Duodenal mucosa (tissue), 2 donors: ENCODE measurements at regions not wholly inside any gene's neighbourhood (a gene's known extent, or its start where the extent isn't known, plus 50 kb on each side); places are given as distances from the start of the nearest gene placed in this dataset.

ENCODE experiments used
- H3K27ac ChIP-seq: one replicate; pipeline ENCODE4 v1.7.0; 2013; ENCODE audit warnings: low read depth, low read length
- H3K27me3 ChIP-seq, 2 donors: one replicate each; pipeline ENCODE4 v1.7.0; 2013; ENCODE audit warnings: low read length in 2 of 2, control low read depth in 1 of 2; ENCODE audit not compliant: insufficient read depth in 2 of 2, control insufficient read depth in 1 of 2
- H3K36me3 ChIP-seq, 2 donors: one replicate each; pipeline ENCODE4 v1.7.0; 2013; ENCODE audit warnings: low read length in 2 of 2, control low read depth in 1 of 2; ENCODE audit not compliant: insufficient read depth in 2 of 2, control insufficient read depth in 1 of 2
- H3K4me1 ChIP-seq, 2 donors: one replicate each; pipeline ENCODE4 v1.7.0; 2013; ENCODE audit warnings: low read length in 2 of 2, control low read depth in 1 of 2; ENCODE audit not compliant: insufficient read depth in 2 of 2, control insufficient read depth in 1 of 2
- H3K4me3 ChIP-seq, 2 donors: one replicate each; pipeline ENCODE4 v1.7.0; 2013; ENCODE audit warnings: low read length in 2 of 2, low read depth in 1 of 2
- H3K9ac ChIP-seq, 2 donors: one replicate each; pipeline ENCODE4 v1.7.0; 2013; ENCODE audit warnings: low read length in 2 of 2, low read depth in 1 of 2
- H3K9me3 ChIP-seq, 2 donors: one replicate each; pipeline ENCODE4 v1.7.0; 2013; ENCODE audit warnings: low read length in 2 of 2, control low read depth in 1 of 2; ENCODE audit not compliant: control insufficient read depth in 1 of 2

DNA sequence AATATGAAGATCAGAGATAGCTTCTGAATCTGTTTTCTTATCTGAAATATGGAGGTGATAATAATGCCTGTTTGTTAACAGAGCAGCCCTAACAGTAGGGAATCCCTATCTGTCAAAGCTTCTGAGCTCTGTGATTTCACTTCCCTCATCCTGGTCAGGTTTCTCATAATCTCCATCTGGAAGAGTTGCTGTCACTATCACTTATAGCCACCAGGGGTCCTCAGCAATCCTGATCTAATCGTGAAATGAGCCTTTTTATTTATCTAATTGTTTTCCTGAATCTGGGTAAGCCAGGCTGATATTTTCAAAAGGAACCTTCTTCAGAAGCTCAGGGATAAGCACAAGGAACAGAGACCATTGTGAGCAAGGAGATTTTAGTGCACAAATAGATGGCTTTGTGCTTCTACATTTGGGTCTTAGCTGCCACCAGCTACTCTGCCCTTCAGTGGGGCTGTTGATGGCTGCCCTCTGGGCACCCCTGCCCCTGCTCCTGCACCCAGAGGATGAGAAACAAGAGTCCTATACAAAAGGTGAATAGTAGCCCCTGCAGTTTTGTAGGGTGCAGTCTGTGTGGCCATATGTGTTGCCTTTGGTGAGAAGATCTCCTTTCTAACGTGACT lies 196.4 kb upstream of the RADX start:
- Histone ChIP-seq H3K4me1 (no peaks in the 10 kb centered on the region), H3K9me3 (no peaks in the 10 kb centered on the region), H3K27ac (no peak overlapping the region), H3K4me3 (no peak overlapping the region), H3K9ac (no peak overlapping the region), H3K36me3 (no peaks in the 10 kb centered on the region), H3K27me3 (no peaks in the 10 kb centered on the region)

DNA sequence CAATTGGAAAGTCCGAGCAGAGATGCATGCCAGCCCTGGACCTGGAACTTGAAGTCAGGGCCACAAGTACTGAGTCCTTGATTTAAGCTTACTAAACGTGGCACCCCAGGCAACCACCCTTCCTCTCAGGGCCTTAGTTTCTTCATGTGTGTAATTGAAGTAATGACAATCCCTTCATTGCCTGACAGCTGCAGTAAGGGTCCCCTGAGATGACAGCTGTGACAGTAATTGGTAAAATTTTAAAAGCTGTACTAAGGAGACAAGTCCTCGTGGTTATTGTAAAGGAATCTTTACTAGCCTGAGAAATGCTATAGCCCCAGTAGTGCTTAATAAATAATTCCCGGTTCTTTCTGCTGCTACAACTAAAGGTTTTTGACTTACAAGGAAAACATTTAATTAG lies 175.1 kb upstream of the RADX start:
- no peaks in the 10 kb centered on the region for H3K27me3 ChIP-seq
- H3K9me3 ChIP-seq = no peaks in the 10 kb centered on the region
- H3K4me1 ChIP-seq = no peaks in the 10 kb centered on the region
- H3K4me3 ChIP-seq = no peak overlapping the region
- no peak overlapping the region for H3K9ac ChIP-seq
- H3K27ac ChIP-seq = no peak overlapping the region
- H3K36me3 ChIP-seq = no peaks in the 10 kb centered on the region

- Histone ChIP-seq H3K4me3 (no peak overlapping the region), H3K4me1 (no peaks in the 10 kb centered on the region), H3K27ac (no peak overlapping the region), H3K36me3 (no peaks in the 10 kb centered on the region), H3K9me3 (no peaks in the 10 kb centered on the region), H3K27me3 (no peaks in the 10 kb centered on the region), H3K9ac (no peak overlapping the region)
Measured at GRCh38 chrX:106437407-106437806, 174.4 kb upstream of the RADX start.

DNA sequence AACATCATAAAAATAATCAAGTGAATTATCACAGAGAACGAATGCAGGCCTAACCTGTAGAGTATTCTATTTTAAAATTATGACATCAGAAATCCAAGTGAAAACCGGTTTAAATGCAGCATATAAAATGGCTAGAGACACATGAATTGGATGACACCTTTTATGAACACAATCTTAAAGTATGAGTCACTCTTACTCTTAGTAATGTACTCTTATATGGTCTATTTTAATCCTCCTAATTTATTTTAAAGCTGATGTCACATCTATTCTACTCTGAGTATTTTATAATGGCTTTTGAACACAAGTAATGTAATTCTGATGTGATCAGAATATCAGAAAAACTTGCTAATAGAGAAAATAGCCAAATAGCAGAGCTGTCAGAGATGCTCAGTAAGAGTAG lies 161.4 kb upstream of the RADX start:
- Histone ChIP-seq H3K9me3 (no peaks in the 10 kb centered on the region), H3K4me1 (no peaks in the 10 kb centered on the region), H3K4me3 (no peak overlapping the region), H3K36me3 (no peaks in the 10 kb centered on the region), H3K27ac (no peak overlapping the region), H3K9ac (no peak overlapping the region), H3K27me3 (no peaks in the 10 kb centered on the region)

DNA sequence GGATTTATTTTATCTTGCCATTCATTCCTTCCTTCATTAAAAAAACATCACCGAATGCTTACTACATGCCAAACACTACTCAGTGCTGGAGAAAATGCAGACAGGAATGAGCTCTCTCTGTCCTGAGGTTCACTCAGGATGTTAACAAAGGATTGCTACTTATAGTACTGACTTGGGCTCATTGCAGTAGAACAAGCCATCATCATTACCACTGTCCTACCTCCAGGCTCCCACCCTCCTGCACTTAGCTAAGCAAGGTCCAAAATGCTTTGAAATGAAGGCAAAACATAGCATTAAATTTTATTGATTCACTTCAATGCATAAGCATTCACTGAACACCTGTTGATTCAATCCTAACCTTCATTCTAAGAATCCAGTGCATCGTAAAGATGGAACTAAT lies 159.8 kb upstream of the RADX start:
- Histone ChIP-seq H3K27ac (no peak overlapping the region), H3K9ac (no peak overlapping the region), H3K4me3 (no peak overlapping the region), H3K36me3 (no peaks in the 10 kb centered on the region), H3K9me3 (no peaks in the 10 kb centered on the region), H3K27me3 (no peaks in the 10 kb centered on the region), H3K4me1 (no peaks in the 10 kb centered on the region)

DNA sequence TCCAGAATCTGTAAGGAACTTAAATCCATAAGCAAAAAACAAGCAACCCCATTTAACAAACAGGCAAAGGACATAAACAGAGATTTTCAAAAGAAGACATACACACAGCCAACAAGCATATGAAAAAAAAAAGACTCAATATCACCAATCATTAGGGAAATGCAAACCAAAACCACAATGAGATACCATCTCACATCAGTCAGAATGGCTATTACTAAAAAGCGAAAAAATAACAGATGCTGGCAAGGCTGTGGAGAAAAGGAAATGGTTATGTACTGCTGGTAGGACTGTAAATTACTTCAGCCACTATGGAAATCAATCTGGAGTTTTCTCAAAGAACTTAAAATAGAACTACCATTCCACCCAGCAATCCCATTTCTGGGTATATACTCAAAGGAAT lies 156.8 kb upstream of the RADX start:
- Histone ChIP-seq H3K36me3 (no peaks in the 10 kb centered on the region), H3K27ac (no peak overlapping the region), H3K27me3 (no peaks in the 10 kb centered on the region), H3K4me3 (no peak overlapping the region), H3K9ac (no peak overlapping the region), H3K9me3 (no peaks in the 10 kb centered on the region), H3K4me1 (no peaks in the 10 kb centered on the region)

- Histone ChIP-seq H3K36me3 (no peaks in the 10 kb centered on the region), H3K9me3 (no peaks in the 10 kb centered on the region)
Measured at GRCh38 chrX:106457802-106458201, 154.0 kb upstream of the RADX start.

DNA sequence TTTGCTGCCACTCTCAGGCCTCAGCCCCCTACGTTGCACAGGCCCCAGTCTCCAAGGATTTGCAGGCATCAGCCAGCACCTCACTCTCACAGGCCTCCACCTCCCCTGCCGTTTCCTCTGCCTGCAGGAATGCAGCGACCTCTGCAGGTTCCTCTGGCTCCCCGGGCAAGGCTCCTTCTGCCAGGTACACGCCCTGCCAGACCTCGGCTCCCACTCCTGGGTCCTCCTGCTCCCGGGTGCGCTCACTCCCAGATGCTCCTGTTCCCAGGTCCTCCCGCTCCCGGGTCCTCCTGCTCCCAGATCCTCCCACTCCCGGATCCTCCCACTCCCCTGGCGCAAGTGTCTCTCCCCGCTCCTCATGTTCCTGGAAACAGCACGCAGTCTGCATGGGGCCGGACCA lies 144.4 kb upstream of the RADX start:
- no peaks in the 10 kb centered on the region for H3K9me3 ChIP-seq
- H3K4me1 ChIP-seq = no peaks in the 10 kb centered on the region

More at GRCh38 chrX:106457802-106458201, 154.0 kb upstream of the RADX start:
- H3K4me3 ChIP-seq = no peak overlapping the region
- no peak overlapping the region for H3K9ac ChIP-seq
- H3K27me3 ChIP-seq = no peaks in the 10 kb centered on the region
- H3K27ac ChIP-seq = no peak overlapping the region
- no peaks in the 10 kb centered on the region for H3K4me1 ChIP-seq

GRCh38 chrX:106467943-106468342 lies 143.8 kb upstream of the RADX start:
- no peak overlapping the region for H3K9ac ChIP-seq
- no peak overlapping the region for H3K27ac ChIP-seq
- H3K4me1 ChIP-seq = no peaks in the 10 kb centered on the region
- no peaks in the 10 kb centered on the region for H3K27me3 ChIP-seq
- H3K9me3 ChIP-seq = no peaks in the 10 kb centered on the region
- H3K4me3 ChIP-seq = no peak overlapping the region
- H3K36me3 ChIP-seq = no peaks in the 10 kb centered on the region

More for the DNA sequence above, 144.4 kb upstream of the RADX start:
- Histone ChIP-seq H3K27ac (no peak overlapping the region), H3K9ac (no peak overlapping the region), H3K27me3 (no peaks in the 10 kb centered on the region), H3K36me3 (no peaks in the 10 kb centered on the region), H3K4me3 (no peak overlapping the region)

GRCh38 chrX:106468433-106468832 lies 143.3 kb upstream of the RADX start:
- H3K36me3 ChIP-seq = no peaks in the 10 kb centered on the region
- H3K9me3 ChIP-seq = no peaks in the 10 kb centered on the region
- H3K4me1 ChIP-seq = no peaks in the 10 kb centered on the region
- no peaks in the 10 kb centered on the region for H3K27me3 ChIP-seq
- no peak overlapping the region for H3K27ac ChIP-seq
- H3K9ac ChIP-seq = no peak overlapping the region
- no peak overlapping the region for H3K4me3 ChIP-seq

- H3K9me3 ChIP-seq = no peaks in the 10 kb centered on the region
- H3K27ac ChIP-seq = no peak overlapping the region
Measured at GRCh38 chrX:106479920-106480319, 131.9 kb upstream of the RADX start.

More at GRCh38 chrX:106479920-106480319, 131.9 kb upstream of the RADX start:
- Histone ChIP-seq H3K9ac (no peak overlapping the region), H3K4me3 (no peak overlapping the region), H3K27me3 (no peaks in the 10 kb centered on the region), H3K36me3 (no peaks in the 10 kb centered on the region), H3K4me1 (no peaks in the 10 kb centered on the region)
